Fibroblast of lung (primary cell): ENCODE measurements at regions not wholly inside any gene's neighbourhood (a gene's known extent, or its start where the extent isn't known, plus 50 kb on each side); places are given as distances from the start of the nearest gene placed in this dataset.

Source experiments
- DNase-seq, 2 donors: peaks; one replicate each; pipeline versions ENCODE4 v3.0.0 to v3.0.0-alpha.2; 2010; ENCODE audit warnings: low read depth in 2 of 2
- H2AFZ ChIP-seq: 2 replicates; pipeline ENCODE4 v1.5.1; 2012; ENCODE audit warnings: low read length, control low read depth, inconsistent platforms
- H3K27ac ChIP-seq: 2 replicates; pipeline ENCODE4 v1.5.1; 2011; ENCODE audit warnings: low read length, control low read depth; ENCODE audit not compliant: insufficient read depth
- H3K27me3 ChIP-seq: 2 replicates; pipeline ENCODE4 v1.5.1; 2011; ENCODE audit warnings: mild to moderate bottlenecking, low read length; ENCODE audit not compliant: control insufficient read depth, insufficient read depth
- H3K36me3 ChIP-seq: 2 replicates; pipeline ENCODE4 v1.5.1; 2011; ENCODE audit warnings: low read length; ENCODE audit not compliant: control insufficient read depth, insufficient read depth
- H3K4me1 ChIP-seq: 2 replicates; pipeline ENCODE4 v1.5.1; 2011; ENCODE audit warnings: low read length; ENCODE audit not compliant: control insufficient read depth, insufficient read depth; ENCODE audit errors: extremely low read depth
- H3K4me2 ChIP-seq: 2 replicates; pipeline ENCODE4 v1.5.1; 2011; ENCODE audit warnings: low read length, control low read depth; ENCODE audit not compliant: insufficient read depth; ENCODE audit errors: extremely low read depth
- H3K4me3 ChIP-seq, 4 experiments: fragments of 200-600 bp in 1 of 4; sonication (generic) in 1 of 4; replicated peaks in 1 of 4; 2 replicates each; pipeline ENCODE4 v1.5.1; 2011 to 2016; ENCODE audit warnings: low read length in 4 of 4, low read depth in 3 of 4, mild to moderate bottlenecking in 3 of 4, control low read depth in 2 of 4, inconsistent platforms in 1 of 4, mixed read lengths in 1 of 4; ENCODE audit not compliant: insufficient read depth in 1 of 4; ENCODE audit errors: control extremely low read depth in 1 of 4
- H3K79me2 ChIP-seq: 2 replicates; pipeline ENCODE4 v1.5.1; 2012; ENCODE audit warnings: mild to moderate bottlenecking, low read length, inconsistent platforms; ENCODE audit not compliant: control insufficient read depth, insufficient read depth
- H3K9ac ChIP-seq: 2 replicates; pipeline ENCODE4 v1.5.1; 2011; ENCODE audit warnings: mild to moderate bottlenecking, low read length, control low read depth; ENCODE audit not compliant: insufficient read depth
- H3K9me3 ChIP-seq: 2 replicates; pipeline ENCODE4 v1.5.1; 2012; ENCODE audit warnings: low read depth, low read length; ENCODE audit not compliant: control insufficient read depth, insufficient read depth
- H4K20me1 ChIP-seq: 2 replicates; pipeline ENCODE4 v1.5.1; 2011; ENCODE audit warnings: low read length; ENCODE audit not compliant: control insufficient read depth, insufficient read depth; ENCODE audit errors: extremely low read depth
- EZH2 ChIP-seq: IDR thresholded peaks from 2 replicates; pipeline ENCODE4 v1.5.1; 2012; ENCODE audit warnings: low read length, control low read depth, mild to moderate bottlenecking; ENCODE audit errors: missing control alignments
- TF ChIP-seq, protein P1 (sequence below), 2 donors: IDR thresholded peaks in 1 of 2; conservative IDR thresholded peaks in 1 of 2; 1 replicate in 1 of 2; 2 replicates in 1 of 2; pipeline ENCODE4 v1.5.1; 2011 to 2012; ENCODE audit warnings: low read length in 2 of 2, control low read depth in 1 of 2, inconsistent platforms in 1 of 2, low read depth in 1 of 2, mild to moderate bottlenecking in 1 of 2

- Histone ChIP-seq H2AFZ (no peak overlapping the region), H3K4me2 (no peak overlapping the region), H3K9ac (no peak overlapping the region), H3K4me1 (no peaks in the 10 kb centered on the region), H3K27ac (no peak overlapping the region), H3K79me2 (no peaks in the 10 kb centered on the region), H3K4me3 (no peak overlapping the region), H3K36me3 (no peaks in the 10 kb centered on the region), H3K9me3 (no peaks in the 10 kb centered on the region), H4K20me1 (no peaks in the 10 kb centered on the region), H3K27me3 (no peaks in the 10 kb centered on the region)
- TF ChIP-seq, protein P1, sequence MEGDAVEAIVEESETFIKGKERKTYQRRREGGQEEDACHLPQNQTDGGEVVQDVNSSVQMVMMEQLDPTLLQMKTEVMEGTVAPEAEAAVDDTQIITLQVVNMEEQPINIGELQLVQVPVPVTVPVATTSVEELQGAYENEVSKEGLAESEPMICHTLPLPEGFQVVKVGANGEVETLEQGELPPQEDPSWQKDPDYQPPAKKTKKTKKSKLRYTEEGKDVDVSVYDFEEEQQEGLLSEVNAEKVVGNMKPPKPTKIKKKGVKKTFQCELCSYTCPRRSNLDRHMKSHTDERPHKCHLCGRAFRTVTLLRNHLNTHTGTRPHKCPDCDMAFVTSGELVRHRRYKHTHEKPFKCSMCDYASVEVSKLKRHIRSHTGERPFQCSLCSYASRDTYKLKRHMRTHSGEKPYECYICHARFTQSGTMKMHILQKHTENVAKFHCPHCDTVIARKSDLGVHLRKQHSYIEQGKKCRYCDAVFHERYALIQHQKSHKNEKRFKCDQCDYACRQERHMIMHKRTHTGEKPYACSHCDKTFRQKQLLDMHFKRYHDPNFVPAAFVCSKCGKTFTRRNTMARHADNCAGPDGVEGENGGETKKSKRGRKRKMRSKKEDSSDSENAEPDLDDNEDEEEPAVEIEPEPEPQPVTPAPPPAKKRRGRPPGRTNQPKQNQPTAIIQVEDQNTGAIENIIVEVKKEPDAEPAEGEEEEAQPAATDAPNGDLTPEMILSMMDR (conservative IDR thresholded peaks at IDR 0.05 in 1 of 2, IDR thresholded peaks at IDR 0.05 in 1 of 2; ENCODE audit: low read depth in 1 of 2, low read length in 2 of 2): no peak
- TF ChIP-seq EZH2: no peak
- DNase-seq: no peak
Observed at GRCh38 chr17:14845591-14846281, 419.4 kb downstream of the PMP22 start.

DNA sequence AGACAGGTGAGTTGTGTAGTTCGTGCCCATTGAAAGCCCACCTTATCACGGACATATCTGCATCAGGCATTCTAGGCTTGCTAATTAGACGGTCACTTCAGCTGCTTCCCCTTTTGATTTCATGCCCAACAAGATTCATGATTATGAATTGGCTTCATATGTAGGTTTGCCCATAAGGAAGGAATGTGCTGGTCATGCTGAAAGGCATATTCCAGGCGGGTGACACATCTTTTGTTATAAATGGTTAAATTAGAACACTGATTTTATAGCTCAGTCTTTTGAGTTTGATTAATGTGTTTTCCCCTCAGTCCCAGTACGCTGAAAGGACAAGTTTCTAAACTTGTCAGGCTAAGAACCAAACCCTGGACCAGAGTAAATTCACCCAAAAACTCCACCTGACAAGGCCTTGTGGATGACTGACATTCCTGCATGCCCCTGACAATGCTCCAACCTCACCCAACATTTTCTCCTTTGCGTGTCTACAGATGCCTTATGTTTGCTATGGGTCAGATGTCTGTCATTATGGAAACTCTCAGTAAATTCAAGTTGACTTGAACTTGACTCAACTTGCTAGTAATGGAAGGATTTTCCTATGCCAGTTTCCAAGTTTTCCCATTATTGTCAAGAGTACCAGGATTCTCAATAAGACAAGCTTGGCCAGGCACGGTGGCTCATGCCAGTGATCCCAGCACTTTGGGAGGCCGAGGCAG is 421.9 kb downstream of the PMP22 start:
- H3K9ac ChIP-seq: no peak overlapping the region
- H3K9me3 ChIP-seq: no peaks in the 10 kb centered on the region
- H3K36me3 ChIP-seq: no peaks in the 10 kb centered on the region
- H3K79me2 ChIP-seq: no peaks in the 10 kb centered on the region
- H3K4me2 ChIP-seq: no peak overlapping the region
- H4K20me1 ChIP-seq: no peaks in the 10 kb centered on the region
- H3K4me3 ChIP-seq: no peak overlapping the region
- no peak for DNase-seq
- peaks cover 4% of the 10 kb centered on the region for H3K4me1 ChIP-seq
- H3K27me3 ChIP-seq: no peaks in the 10 kb centered on the region
- no peak overlapping the region for H2AFZ ChIP-seq
- no peak overlapping the region for H3K27ac ChIP-seq
- no peak for TF ChIP-seq EZH2
- TF ChIP-seq, protein P1 (conservative IDR thresholded peaks at IDR 0.05 in 1 of 2, IDR thresholded peaks at IDR 0.05 in 1 of 2; ENCODE audit: low read depth in 1 of 2, low read length in 2 of 2): no peak

DNA sequence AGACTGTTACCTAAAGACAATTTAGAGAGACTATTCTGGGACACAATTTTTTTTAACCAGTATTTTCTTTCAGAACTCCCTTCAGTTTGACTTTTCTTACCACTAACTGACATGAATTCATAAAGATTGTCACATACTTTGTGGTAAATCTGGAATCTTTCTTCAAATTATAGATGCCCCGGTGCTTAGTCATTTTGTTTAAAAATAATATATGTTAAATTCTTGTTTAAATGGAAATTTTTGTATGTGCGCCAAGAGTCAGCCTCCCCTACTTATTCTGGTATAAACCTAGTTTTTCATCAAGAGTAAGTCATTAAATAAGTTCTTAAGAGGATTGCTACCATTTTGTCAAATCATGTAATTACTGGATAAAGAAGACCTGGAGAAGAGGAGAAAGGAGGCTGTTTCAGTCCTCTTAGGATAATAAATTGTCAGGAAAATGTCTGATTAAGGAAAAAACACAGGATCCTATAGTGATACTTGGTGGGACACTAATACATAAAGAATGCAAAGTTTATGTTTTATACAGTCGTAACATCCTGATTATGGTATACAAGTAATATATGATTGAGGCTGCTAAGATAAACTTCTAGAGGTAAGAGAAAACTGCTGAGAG is 424.4 kb downstream of the PMP22 start:
- DNase-seq: peak; percentile 6 to 74
- Histone ChIP-seq H3K27ac (peak overlapping the region; percentile 11), H3K4me3 (no peak overlapping the region), H3K79me2 (no peaks in the 10 kb centered on the region), H3K36me3 (no peaks in the 10 kb centered on the region), H4K20me1 (no peaks in the 10 kb centered on the region), H2AFZ (no peak overlapping the region), H3K4me2 (peak overlapping the region; percentile 49), H3K27me3 (no peaks in the 10 kb centered on the region), H3K9ac (no peak overlapping the region), H3K9me3 (no peaks in the 10 kb centered on the region), H3K4me1 (peaks cover 4% of the 10 kb centered on the region)
- TF ChIP-seq EZH2: no peak
- TF ChIP-seq, protein P1 (conservative IDR thresholded peaks at IDR 0.05 in 1 of 2, IDR thresholded peaks at IDR 0.05 in 1 of 2; ENCODE audit: low read depth in 1 of 2, low read length in 2 of 2): no peak
